ENCODE measurements at regions not wholly inside any gene's neighbourhood (a gene's known extent, or its start where the extent isn't known, plus 50 kb on each side); places are given as distances from the start of the nearest gene placed in this dataset.

DNA sequence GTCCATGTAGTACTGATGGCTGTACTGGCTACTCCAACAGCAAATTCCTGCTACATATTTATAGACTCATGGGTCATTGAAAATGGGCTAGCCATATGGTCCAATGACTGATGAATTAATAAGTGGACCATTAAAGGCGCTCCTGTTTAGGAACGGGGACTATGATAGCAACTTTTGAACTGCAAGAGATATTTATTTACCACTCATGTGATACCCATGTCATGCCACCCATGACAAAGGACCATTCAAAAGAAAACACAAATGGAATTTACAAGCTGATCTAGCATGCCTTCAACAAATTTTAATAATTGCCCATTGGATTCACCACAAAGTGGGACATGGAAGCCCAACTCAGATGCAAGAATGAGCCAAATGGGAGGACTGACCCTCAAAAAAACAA, 240.0 kb upstream of the GALNTL6 start:
- no peak for DNase-seq
- H3K4me1 Mint-ChIP-seq (ENCODE audit: low read depth, unreplicated experiment), result no peaks in the 10 kb centered on the region
- H3K9me3 Mint-ChIP-seq (ENCODE audit: unreplicated experiment), result peaks cover 1% of the 10 kb centered on the region
- no peak for TF ChIP-seq CTCF (IDR thresholded peaks at IDR 0.05; ENCODE audit: partially characterized antibody, unreplicated experiment)
- H3K4me3 Mint-ChIP-seq (ENCODE audit: unreplicated experiment), result no peak overlapping the region
- H3K27me3 Mint-ChIP-seq (ENCODE audit: unreplicated experiment), result peaks cover 3% of the 10 kb centered on the region
- H3K36me3 Mint-ChIP-seq (ENCODE audit: unreplicated experiment), result no peaks in the 10 kb centered on the region
- no peak overlapping the region for H3K27ac Mint-ChIP-seq (ENCODE audit: unreplicated experiment)

- TF ChIP-seq CTCF (IDR thresholded peaks at IDR 0.05; ENCODE audit: partially characterized antibody, unreplicated experiment), result no peak
- Mint-ChIP-seq H3K4me1 (ENCODE audit: low read depth, unreplicated experiment) (peaks cover 2% of the 10 kb centered on the region), H3K4me3 (ENCODE audit: unreplicated experiment) (no peak overlapping the region), H3K36me3 (ENCODE audit: unreplicated experiment) (no peaks in the 10 kb centered on the region), H3K27me3 (ENCODE audit: unreplicated experiment) (no peaks in the 10 kb centered on the region), H3K9me3 (ENCODE audit: unreplicated experiment) (no peaks in the 10 kb centered on the region), H3K27ac (ENCODE audit: unreplicated experiment) (no peak overlapping the region)
- no peak for DNase-seq
These were observed 247.9 kb upstream of the GALNTL6 start for GRCh38 chr4:171565130-171565788.

DNA sequence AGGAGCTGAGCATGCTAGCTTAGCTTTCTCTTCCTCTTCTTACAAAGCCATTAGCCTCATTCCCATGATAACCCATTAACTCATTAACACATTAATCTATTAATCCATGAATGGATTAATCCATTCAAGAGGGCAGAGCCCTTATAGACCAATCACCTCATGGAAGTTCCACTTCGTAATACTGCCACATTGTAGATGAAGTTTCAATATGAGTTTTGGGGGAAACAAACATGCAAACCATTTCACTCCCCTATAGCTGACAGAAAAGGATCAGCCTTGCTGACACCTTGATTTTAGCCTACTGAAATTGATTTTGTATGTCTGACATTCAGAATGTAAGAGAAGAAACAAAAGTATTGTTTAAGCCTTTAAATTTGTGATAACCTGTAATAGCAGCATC, 251.8 kb upstream of the GALNTL6 start:
- H3K36me3 Mint-ChIP-seq (ENCODE audit: unreplicated experiment), result no peaks in the 10 kb centered on the region
- H3K4me1 Mint-ChIP-seq (ENCODE audit: low read depth, unreplicated experiment), result peaks cover 2% of the 10 kb centered on the region
- H3K9me3 Mint-ChIP-seq (ENCODE audit: unreplicated experiment), result no peaks in the 10 kb centered on the region
- no peak overlapping the region for H3K27ac Mint-ChIP-seq (ENCODE audit: unreplicated experiment)
- TF ChIP-seq CTCF (IDR thresholded peaks at IDR 0.05; ENCODE audit: partially characterized antibody, unreplicated experiment), result no peak
- H3K27me3 Mint-ChIP-seq (ENCODE audit: unreplicated experiment), result no peaks in the 10 kb centered on the region
- DNase-seq, result no peak
- no peak overlapping the region for H3K4me3 Mint-ChIP-seq (ENCODE audit: unreplicated experiment)

- no peaks in the 10 kb centered on the region for H3K4me1 Mint-ChIP-seq (ENCODE audit: low read depth, unreplicated experiment)
- H3K27me3 Mint-ChIP-seq (ENCODE audit: unreplicated experiment), result no peaks in the 10 kb centered on the region
- no peak overlapping the region for H3K27ac Mint-ChIP-seq (ENCODE audit: unreplicated experiment)
- no peak for DNase-seq
- no peak overlapping the region for H3K4me3 Mint-ChIP-seq (ENCODE audit: unreplicated experiment)
- no peaks in the 10 kb centered on the region for H3K36me3 Mint-ChIP-seq (ENCODE audit: unreplicated experiment)
- no peaks in the 10 kb centered on the region for H3K9me3 Mint-ChIP-seq (ENCODE audit: unreplicated experiment)
- no peak for TF ChIP-seq CTCF (IDR thresholded peaks at IDR 0.05; ENCODE audit: partially characterized antibody, unreplicated experiment)
These were observed 259.2 kb upstream of the GALNTL6 start for GRCh38 chr4:171553961-171554360.

DNA sequence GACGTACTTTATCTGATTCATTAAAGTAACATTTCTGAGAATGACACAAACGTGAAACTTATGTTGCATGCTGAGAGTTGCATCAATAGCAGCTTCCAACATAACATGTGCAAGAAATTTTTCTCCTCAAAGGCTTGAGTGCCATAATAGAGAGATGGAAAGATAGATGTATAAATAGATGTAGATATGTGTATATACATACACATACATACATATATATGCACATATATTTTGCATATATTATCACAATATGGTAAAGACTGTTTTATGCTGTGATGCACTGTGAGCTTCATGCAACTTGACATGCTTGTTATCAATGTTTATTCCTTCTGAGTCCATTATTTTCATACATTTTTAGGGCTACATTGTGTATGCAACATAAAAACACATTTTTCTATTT, 270.6 kb upstream of the GALNTL6 start:
- Mint-ChIP-seq H3K36me3 (ENCODE audit: unreplicated experiment) (no peaks in the 10 kb centered on the region), H3K4me3 (ENCODE audit: unreplicated experiment) (no peak overlapping the region), H3K4me1 (ENCODE audit: low read depth, unreplicated experiment) (no peaks in the 10 kb centered on the region), H3K27me3 (ENCODE audit: unreplicated experiment) (no peaks in the 10 kb centered on the region), H3K27ac (ENCODE audit: unreplicated experiment) (no peak overlapping the region), H3K9me3 (ENCODE audit: unreplicated experiment) (no peaks in the 10 kb centered on the region)
- no peak for DNase-seq
- TF ChIP-seq CTCF (IDR thresholded peaks at IDR 0.05; ENCODE audit: partially characterized antibody, unreplicated experiment), result no peak
